H9 (cell line): ENCODE measurements at regions not wholly inside any gene's neighbourhood (a gene's known extent, or its start where the extent isn't known, plus 50 kb on each side); places are given as distances from the start of the nearest gene placed in this dataset.

ENCODE experiments used
- DNase-seq: peaks from one replicate; pipeline ENCODE4 v3.0.0-alpha.2; 2017
- H2AFZ ChIP-seq: one replicate; pipeline ENCODE4 v1.6.1; 2013; ENCODE audit warnings: mild to moderate bottlenecking, low read length, control low read depth, moderate library complexity
- H2AK5ac ChIP-seq: 2 replicates; pipeline ENCODE4 v1.6.1; 2013; ENCODE audit warnings: low read length, control low read depth, mixed read lengths; ENCODE audit not compliant: insufficient read length
- H2BK120ac ChIP-seq: one replicate; pipeline ENCODE4 v1.6.1; 2013; ENCODE audit warnings: low read depth, mild to moderate bottlenecking, low read length, control low read depth, inconsistent platforms; ENCODE audit not compliant: poor library complexity, severe bottlenecking
- H2BK12ac ChIP-seq: 2 replicates; pipeline ENCODE4 v1.6.1; 2013; ENCODE audit warnings: low read length, control low read depth, mixed read lengths, low read depth; ENCODE audit not compliant: insufficient read length
- H2BK15ac ChIP-seq: 2 replicates; pipeline ENCODE4 v1.6.1; 2013; ENCODE audit warnings: low read depth, low read length, control low read depth
- H2BK20ac ChIP-seq: one replicate; pipeline ENCODE4 v1.6.1; 2013; ENCODE audit warnings: low read depth, mild to moderate bottlenecking, low read length, control low read depth, inconsistent platforms; ENCODE audit not compliant: poor library complexity, severe bottlenecking
- H2BK5ac ChIP-seq: 2 replicates; pipeline ENCODE4 v1.6.1; 2013; ENCODE audit warnings: low read length, control low read depth, mixed read lengths; ENCODE audit not compliant: insufficient read length
- H3K14ac ChIP-seq: 2 replicates; pipeline ENCODE4 v1.6.1; 2013; ENCODE audit warnings: low read length, control low read depth; ENCODE audit not compliant: insufficient read depth
- H3K18ac ChIP-seq: 2 replicates; pipeline ENCODE4 v1.6.1; 2013; ENCODE audit warnings: low read depth, mild to moderate bottlenecking, mixed read lengths, low read length, control low read depth; ENCODE audit not compliant: insufficient read length
- H3K23ac ChIP-seq: 2 replicates; pipeline ENCODE4 v1.6.1; 2013; ENCODE audit warnings: low read length, control low read depth, mixed read lengths, low read depth; ENCODE audit not compliant: insufficient read length
- H3K23me2 ChIP-seq: 2 replicates; pipeline ENCODE4 v1.6.1; 2013; ENCODE audit warnings: low read depth, mild to moderate bottlenecking, mixed read lengths, low read length, control low read depth; ENCODE audit not compliant: insufficient read length, poor library complexity, severe bottlenecking
- H3K27ac ChIP-seq: 2 replicates; pipeline ENCODE4 v1.5.1; 2013; ENCODE audit warnings: low read length, control low read depth, mixed read lengths, low read depth; ENCODE audit not compliant: insufficient read length
- H3K27me3 ChIP-seq: 2 replicates; pipeline ENCODE4 v1.6.1; 2013; ENCODE audit warnings: low read length, control low read depth, inconsistent platforms; ENCODE audit not compliant: insufficient read depth
- H3K4ac ChIP-seq: 2 replicates; pipeline ENCODE4 v1.6.1; 2013; ENCODE audit warnings: low read depth, mild to moderate bottlenecking, control low read depth, inconsistent platforms, low read length, moderate library complexity
- H3K4me1 ChIP-seq: 2 replicates; pipeline ENCODE4 v1.6.1; 2013; ENCODE audit warnings: low read length, control low read depth, inconsistent platforms; ENCODE audit not compliant: insufficient read depth
- H3K4me2 ChIP-seq: 2 replicates; pipeline ENCODE4 v1.6.1; 2013; ENCODE audit warnings: low read length, control low read depth, mixed read lengths; ENCODE audit not compliant: insufficient read length, insufficient read depth
- H3K56ac ChIP-seq: 2 replicates; pipeline ENCODE4 v1.6.1; 2013; ENCODE audit warnings: low read depth, mild to moderate bottlenecking, mixed read lengths, low read length, control low read depth; ENCODE audit not compliant: insufficient read length
- H3K79me1 ChIP-seq: 2 replicates; pipeline ENCODE4 v1.6.1; 2013; ENCODE audit warnings: low read depth, mild to moderate bottlenecking, moderate library complexity, low read length, control low read depth, inconsistent platforms; ENCODE audit not compliant: insufficient read depth, poor library complexity, severe bottlenecking
- H3K79me2 ChIP-seq: 2 replicates; pipeline ENCODE4 v1.6.1; 2013; ENCODE audit warnings: low read length, control low read depth, inconsistent platforms; ENCODE audit not compliant: insufficient read depth
- H3K9ac ChIP-seq: 2 replicates; pipeline ENCODE4 v1.6.1; 2013; ENCODE audit warnings: low read length, control low read depth, mixed read lengths; ENCODE audit not compliant: insufficient read length; ENCODE audit errors: extremely low read depth
- H3K9me3 ChIP-seq: one replicate; pipeline ENCODE4 v1.6.1; 2013; ENCODE audit warnings: low read depth, low read length, inconsistent platforms; ENCODE audit not compliant: control insufficient read depth
- H3T11ph ChIP-seq: one replicate; pipeline ENCODE4 v1.6.1; 2013; ENCODE audit warnings: mild to moderate bottlenecking, low read length, control low read depth, inconsistent platforms
- H4K20me1 ChIP-seq: one replicate; pipeline ENCODE4 v1.6.1; 2013; ENCODE audit not compliant: control insufficient read depth, insufficient read length, insufficient read depth
- H4K5ac ChIP-seq: 2 replicates; pipeline ENCODE4 v1.6.1; 2013; ENCODE audit warnings: low read depth, mild to moderate bottlenecking, mixed read lengths, low read length, control low read depth; ENCODE audit not compliant: insufficient read length
- H4K8ac ChIP-seq: replicated peaks from 2 replicates; pipeline ENCODE4 v1.6.1; 2013; ENCODE audit warnings: low read length, control low read depth, mixed read lengths, low read depth; ENCODE audit not compliant: insufficient read length
- H4K91ac ChIP-seq: 2 replicates; pipeline ENCODE4 v1.6.1; 2013; ENCODE audit warnings: low read depth, mild to moderate bottlenecking, moderate library complexity, mixed read lengths, low read length, control low read depth; ENCODE audit not compliant: insufficient read length
- H3K27ac Mint-ChIP-seq, 3 experiments: 2 replicates in 2 of 3; 3 replicates in 1 of 3; pipeline ENCODE4 v1.8.0; 2020 to 2021; ENCODE audit warnings: mixed read lengths in 3 of 3, mild to moderate bottlenecking in 1 of 3, moderate library complexity in 1 of 3
- H3K27me3 Mint-ChIP-seq: 2 replicates; pipeline ENCODE4 v1.8.0; 2021; ENCODE audit warnings: low read depth, mild to moderate bottlenecking, moderate library complexity, mixed read lengths
- H3K36me3 Mint-ChIP-seq, 3 experiments: 2 replicates in 2 of 3; 3 replicates in 1 of 3; pipeline ENCODE4 v1.8.0; 2020 to 2021; ENCODE audit warnings: low read depth in 3 of 3, mixed read lengths in 3 of 3; ENCODE audit not compliant: insufficient read depth in 1 of 3
- H3K4me1 Mint-ChIP-seq, 2 experiments: 2 replicates each; pipeline ENCODE4 v1.8.0; 2020; ENCODE audit warnings: mixed read lengths in 2 of 2
- H3K4me3 Mint-ChIP-seq, 2 experiments: 2 replicates in 1 of 2; 3 replicates in 1 of 2; pipeline ENCODE4 v1.8.0; 2020 to 2021; ENCODE audit warnings: mild to moderate bottlenecking in 2 of 2, mixed read lengths in 2 of 2, moderate library complexity in 1 of 2
- H3K9me3 Mint-ChIP-seq, 2 experiments: 2 replicates in 1 of 2; 3 replicates in 1 of 2; pipeline ENCODE4 v1.8.0; 2020; ENCODE audit warnings: mild to moderate bottlenecking in 2 of 2, mixed read lengths in 2 of 2, moderate library complexity in 1 of 2
- WGBS: extraction: QIAGEN DNeasy Blood & Tissue Kit; methylation state at CpG from one replicate; pipeline ENCODE4 v1.1.7; 2013; ENCODE audit warnings: missing lambda C conversion rate, low lambda C conversion rate, mixed read lengths; ENCODE audit not compliant: insufficient read length; ENCODE audit errors: extremely low coverage; 5-methylcytosine and 5-hydroxymethylcytosine counted together
- TF ChIP-seq, protein P1 (sequence below): fragments of 200-600 bp; sonication (generic); conservative IDR thresholded peaks from 3 replicates; pipeline ENCODE4 v1.8.0; 2021; ENCODE audit warnings: antibody characterized with exemption, mild to moderate bottlenecking

DNA sequence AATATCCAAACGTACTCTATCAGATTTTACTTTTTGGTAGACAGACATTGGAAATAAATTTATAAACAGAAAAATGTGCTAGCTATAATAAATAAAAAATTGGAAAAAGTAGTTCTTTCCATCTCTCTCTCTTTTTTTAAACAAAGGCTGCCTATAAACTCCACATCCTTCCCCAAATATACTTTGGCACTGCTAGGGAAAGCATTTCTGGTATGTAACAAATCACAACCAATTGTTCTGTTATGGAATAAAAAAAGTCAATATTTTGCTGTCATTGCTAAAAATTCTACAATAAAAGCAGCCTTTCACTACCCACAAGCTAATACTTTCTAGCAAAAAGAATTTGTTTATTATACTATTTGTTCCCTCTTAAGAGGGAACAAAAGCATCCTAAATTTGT, 169.2 kb upstream of the TARS1 start:
- DNase-seq, result no peak
- Mint-ChIP-seq H3K36me3 (no peaks in the 10 kb centered on the region), H3K27ac (no peak overlapping the region), H3K9me3 (no peaks in the 10 kb centered on the region; a peak in 1 of 5 replicates), H3K27me3 (no peaks in the 10 kb centered on the region), H3K4me1 (no peaks in the 10 kb centered on the region), H3K4me3 (no peak overlapping the region)
- no peak overlapping the region for H3K27ac ChIP-seq
- H2AK5ac ChIP-seq, result no peak overlapping the region
- no peaks in the 10 kb centered on the region for H3K79me2 ChIP-seq
- no peaks in the 10 kb centered on the region for H3K27me3 ChIP-seq
- WGBS, result no CpG with 5 or more reads among the region's 1 CpG
- no peak overlapping the region for H2BK5ac ChIP-seq
- H2BK12ac ChIP-seq, result no peak overlapping the region
- no peak overlapping the region for H3K23ac ChIP-seq
- H2BK120ac ChIP-seq, result no peak overlapping the region
- no peak overlapping the region for H4K91ac ChIP-seq
- H2BK15ac ChIP-seq, result no peak overlapping the region
- TF ChIP-seq, protein P1, sequence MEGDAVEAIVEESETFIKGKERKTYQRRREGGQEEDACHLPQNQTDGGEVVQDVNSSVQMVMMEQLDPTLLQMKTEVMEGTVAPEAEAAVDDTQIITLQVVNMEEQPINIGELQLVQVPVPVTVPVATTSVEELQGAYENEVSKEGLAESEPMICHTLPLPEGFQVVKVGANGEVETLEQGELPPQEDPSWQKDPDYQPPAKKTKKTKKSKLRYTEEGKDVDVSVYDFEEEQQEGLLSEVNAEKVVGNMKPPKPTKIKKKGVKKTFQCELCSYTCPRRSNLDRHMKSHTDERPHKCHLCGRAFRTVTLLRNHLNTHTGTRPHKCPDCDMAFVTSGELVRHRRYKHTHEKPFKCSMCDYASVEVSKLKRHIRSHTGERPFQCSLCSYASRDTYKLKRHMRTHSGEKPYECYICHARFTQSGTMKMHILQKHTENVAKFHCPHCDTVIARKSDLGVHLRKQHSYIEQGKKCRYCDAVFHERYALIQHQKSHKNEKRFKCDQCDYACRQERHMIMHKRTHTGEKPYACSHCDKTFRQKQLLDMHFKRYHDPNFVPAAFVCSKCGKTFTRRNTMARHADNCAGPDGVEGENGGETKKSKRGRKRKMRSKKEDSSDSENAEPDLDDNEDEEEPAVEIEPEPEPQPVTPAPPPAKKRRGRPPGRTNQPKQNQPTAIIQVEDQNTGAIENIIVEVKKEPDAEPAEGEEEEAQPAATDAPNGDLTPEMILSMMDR, result no peak
- H3K4ac ChIP-seq, result no peak overlapping the region
- H3K14ac ChIP-seq, result no peak overlapping the region
- no peak overlapping the region for H3K56ac ChIP-seq
- H3K18ac ChIP-seq, result no peak overlapping the region
- H3K9ac ChIP-seq, result no peak overlapping the region
- H3T11ph ChIP-seq, result no peak overlapping the region
- H4K5ac ChIP-seq, result no peak overlapping the region
- H3K9me3 ChIP-seq, result no peaks in the 10 kb centered on the region
- H4K8ac ChIP-seq, result no peak overlapping the region
- H3K23me2 ChIP-seq, result no peaks in the 10 kb centered on the region
- H3K4me2 ChIP-seq, result no peak overlapping the region
- no peak overlapping the region for H2AFZ ChIP-seq
- no peaks in the 10 kb centered on the region for H4K20me1 ChIP-seq
- H3K4me1 ChIP-seq, result no peaks in the 10 kb centered on the region
- H3K79me1 ChIP-seq, result no peaks in the 10 kb centered on the region
- H2BK20ac ChIP-seq, result no peak overlapping the region
